Inflammatory macrophage treated with lipopolysaccharide for 1 hour (primary cell): ENCODE measurements at regions not wholly inside any gene's neighbourhood (a gene's known extent, or its start where the extent isn't known, plus 50 kb on each side); places are given as distances from the start of the nearest gene placed in this dataset.

Source experiments
- DNase-seq, 2 donors: peaks; one replicate each; pipeline ENCODE4 v3.0.0-alpha.2; 2020 to 2022

DNA sequence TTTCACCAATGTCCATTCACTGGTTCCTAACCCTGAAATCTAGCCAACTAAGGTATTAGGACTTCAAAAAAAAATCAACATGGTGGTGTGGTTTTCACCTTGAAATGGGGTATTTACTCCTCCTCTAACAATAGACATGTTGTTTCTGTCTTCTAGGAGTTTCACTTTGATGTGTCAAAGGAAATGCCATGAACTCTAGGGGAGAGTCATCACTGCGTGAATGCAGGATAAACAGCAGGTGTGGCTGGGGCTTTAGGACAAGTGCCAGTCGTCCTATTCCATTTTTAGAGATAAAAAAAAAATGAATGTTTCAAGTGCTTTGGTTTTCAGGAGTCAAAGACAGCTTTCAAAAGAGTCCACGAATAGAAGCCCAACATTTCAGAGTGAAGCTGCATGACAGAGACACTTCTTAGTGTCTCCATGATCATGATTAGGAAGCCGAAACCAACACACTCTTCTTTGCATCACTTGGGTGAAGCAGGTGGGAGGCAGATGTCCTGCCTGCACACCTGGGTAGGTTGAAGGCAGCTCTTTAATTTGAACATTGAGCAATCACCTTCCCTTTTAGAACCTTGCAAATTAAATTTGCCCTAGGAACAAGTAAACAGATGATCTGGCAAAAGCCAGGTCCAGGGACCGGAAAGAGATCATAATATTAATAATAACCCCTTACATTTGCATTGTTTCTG, 328.5 kb upstream of the PRDM1 start:
- DNase-seq: no peak

DNA sequence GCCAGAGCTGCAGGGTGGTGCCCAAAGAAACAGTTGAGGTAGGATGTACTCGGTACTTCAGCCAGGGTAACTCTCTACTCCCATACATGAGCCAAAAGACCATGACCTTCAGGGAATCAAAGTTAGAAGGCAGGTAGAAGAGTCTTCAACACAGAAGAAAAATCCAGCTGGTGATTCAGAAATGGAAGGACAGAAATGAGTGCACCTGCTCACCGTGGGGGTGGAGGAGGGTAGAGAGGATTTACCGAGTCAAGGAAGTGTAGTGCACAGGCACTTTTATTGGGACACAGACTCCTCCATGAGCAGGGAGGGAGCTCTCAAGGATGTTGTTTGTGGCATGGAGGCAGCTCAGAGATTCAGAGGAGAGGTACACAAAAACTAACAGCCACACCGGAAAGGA, 330.3 kb upstream of the PRDM1 start:
- no peak for DNase-seq

DNA sequence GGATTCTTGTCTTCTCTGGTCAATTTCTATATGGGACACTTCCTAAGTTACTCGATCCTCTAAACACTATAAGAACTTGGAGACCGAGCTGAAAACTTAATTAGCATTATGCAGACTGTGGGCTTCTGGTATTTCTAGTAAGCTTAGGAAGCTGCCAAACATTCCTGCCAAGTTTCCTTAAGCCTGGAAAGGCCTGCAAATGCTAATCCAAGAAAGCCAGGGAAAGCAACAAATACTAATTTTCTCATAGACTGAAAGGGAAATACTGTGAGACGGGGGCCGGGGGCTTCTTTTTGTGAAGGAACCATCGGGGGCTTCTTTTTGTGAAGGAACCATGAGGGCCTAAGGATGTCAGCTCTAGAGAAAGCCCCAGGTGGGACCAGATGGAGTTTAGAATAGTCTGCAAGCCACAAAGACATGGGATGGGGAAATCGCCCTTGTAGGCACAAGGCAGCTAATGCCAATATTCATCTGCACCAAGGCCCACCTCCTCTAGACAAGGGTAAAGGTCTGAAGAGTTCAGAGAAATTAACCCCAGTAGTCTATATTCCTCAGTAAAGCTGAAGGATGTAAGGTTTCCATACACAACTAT, 332.4 kb upstream of the PRDM1 start:
- DNase-seq: no peak

- no peak for DNase-seq
Measured at GRCh38 chr6:105753207-105753606, 332.9 kb upstream of the PRDM1 start.

DNA sequence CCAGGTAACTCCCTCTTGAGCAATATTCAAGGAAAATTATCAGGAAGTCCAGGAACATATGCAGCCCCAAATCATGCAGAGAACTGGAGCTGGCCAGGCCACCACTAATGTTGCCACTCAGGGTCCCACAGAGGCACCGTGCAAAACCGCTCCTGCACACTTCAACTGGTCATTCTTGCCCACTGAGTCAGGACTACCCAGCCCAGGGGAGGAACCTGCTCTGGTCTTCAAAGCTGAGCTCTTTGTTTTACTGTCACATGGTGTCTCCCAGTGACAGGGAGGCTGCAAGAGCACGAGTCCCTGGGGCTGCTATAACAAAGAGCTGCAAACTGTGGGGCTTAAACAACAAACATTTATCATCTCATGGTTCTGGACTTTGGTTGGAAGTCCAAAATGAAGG, 336.0 kb upstream of the PRDM1 start:
- DNase-seq: no peak

- DNase-seq: peak; percentile 80 to 85
Measured at GRCh38 chr6:105748737-105749161, 337.4 kb upstream of the PRDM1 start.

DNA sequence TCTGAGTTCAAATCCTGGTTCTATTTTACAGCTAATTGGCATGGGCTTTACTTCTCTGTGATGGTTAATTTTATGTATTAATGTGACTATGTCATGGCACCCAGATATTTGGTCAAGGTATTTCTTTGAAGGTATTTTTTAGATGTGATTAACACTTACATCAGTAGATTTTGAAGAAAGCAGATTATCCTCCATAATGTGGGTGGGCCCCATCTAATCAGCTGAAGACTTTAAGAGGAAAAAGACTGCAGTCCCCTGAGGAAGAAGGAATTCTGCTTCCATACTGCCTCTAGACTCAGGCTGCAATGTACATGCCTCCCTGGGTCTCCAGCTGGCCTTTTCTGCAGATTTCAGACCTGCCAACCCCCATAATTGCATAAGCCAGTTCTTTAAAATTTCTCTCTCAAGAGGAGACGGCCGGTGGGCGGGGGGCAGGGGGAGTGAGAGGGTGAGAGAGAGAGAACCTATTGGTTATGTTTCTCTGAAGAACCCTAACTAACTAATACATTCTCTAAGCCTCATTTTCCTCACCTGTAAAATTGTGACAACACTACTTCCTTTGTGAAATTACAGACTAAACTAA, 338.2 kb upstream of the PRDM1 start:
- no peak for DNase-seq

GRCh38 chr6:105746509-105746908, 339.6 kb upstream of the PRDM1 start:
- DNase-seq: peak; percentile 18 to 33

- no peak for DNase-seq
Measured at GRCh38 chr6:105746130-105746505, 340.0 kb upstream of the PRDM1 start.

DNA sequence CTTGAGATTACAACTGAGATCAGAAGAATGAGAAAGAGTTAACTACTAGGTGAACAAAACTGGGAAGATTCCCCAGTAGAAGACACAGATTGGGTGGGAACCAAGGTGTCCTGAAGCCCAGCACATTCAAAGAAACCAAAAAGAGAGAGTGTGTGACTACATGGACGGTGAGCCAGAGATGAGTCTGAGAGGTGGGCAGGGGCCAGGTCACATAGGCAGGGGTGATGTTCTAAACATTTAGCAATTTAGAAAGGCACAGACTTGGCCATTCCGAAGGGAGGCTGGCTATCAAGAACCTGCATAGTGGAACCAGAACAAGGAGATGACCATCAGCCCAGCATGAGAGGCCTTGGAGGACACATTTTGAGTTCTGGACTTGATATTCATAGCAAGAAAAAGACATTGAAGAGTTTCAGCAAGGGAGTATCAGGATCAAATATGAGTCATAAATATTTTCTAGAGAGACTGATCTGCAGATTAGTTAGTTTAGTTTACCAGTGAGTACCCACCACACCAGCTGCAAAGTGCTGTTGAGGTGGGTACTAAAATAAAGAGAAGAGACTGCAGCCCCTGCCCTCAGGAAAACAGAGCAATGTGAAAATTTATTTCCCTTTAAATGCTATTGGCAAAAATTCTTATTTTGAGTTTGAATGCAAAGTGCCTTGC, 340.5 kb upstream of the PRDM1 start:
- DNase-seq: no peak

- DNase-seq: no peak
Measured at GRCh38 chr6:105744815-105745214, 341.3 kb upstream of the PRDM1 start.

GRCh38 chr6:105740946-105741645, 338.2 kb upstream of the PREP start:
- DNase-seq: no peak

DNA sequence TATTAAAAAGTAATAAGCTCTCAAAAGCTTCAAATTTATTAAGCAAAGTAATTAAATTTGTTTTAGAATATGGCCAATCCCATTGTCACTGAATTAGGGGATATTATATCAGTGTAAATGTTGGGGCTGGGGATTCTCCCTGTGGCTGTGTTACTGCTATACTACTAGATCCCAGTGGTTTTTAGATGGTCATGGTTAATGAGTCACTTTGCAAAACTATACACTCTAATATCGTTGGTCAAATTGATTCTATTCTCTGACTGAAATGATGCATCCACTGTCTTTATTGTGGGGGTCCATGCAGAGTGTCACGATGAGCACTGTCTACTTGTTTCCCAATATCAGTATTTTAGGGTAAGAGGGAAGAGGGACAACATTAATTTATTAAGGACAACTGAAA, 336.9 kb upstream of the PREP start:
- DNase-seq: no peak

DNA sequence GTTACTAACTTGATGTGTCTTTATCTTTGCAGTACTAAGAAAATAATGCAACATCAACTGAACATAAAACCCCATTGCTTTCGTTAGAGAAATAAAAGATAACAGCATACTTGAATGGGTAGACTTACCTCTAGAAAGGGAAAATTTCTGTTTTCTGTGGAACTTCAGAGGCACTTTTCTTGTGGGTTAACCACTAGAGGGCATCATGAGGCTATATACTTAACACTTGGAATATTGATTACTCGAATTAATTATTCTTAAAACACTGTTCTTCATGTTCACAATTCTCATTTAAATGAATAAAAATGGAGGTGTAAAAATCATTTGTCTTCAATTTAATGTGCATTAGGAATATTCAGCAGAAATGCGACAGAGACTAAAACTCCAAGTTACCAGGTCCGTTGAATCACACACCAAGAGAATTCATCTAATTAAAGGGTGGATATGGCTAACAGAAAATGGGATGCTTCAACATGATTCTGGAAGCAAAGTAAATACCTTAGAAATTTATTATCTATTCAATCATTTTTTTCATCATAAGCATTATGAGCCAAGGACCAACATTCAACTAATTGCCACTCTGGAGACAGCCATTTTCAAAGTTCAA, 330.8 kb upstream of the PREP start:
- DNase-seq: peak; percentile 25 to 72

DNA sequence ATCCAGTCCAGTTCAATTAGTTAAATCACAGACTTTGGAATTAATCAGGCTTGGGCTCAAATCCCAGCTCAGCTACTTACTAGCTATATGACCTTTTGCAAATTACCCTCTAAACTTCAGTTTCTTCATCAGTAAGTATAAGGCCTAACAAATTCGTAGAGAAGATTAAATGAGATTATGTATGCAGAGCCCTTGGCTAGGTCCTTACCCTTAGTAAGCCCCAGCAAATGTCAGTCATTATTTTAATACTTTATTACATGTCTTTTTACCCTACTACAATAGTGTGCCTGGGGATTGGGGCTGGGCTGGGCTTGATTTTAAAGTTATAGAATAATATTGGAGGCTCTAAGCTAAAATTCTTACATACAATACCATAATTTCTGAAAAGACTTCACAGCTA, 326.1 kb upstream of the PREP start:
- DNase-seq: no peak

DNA sequence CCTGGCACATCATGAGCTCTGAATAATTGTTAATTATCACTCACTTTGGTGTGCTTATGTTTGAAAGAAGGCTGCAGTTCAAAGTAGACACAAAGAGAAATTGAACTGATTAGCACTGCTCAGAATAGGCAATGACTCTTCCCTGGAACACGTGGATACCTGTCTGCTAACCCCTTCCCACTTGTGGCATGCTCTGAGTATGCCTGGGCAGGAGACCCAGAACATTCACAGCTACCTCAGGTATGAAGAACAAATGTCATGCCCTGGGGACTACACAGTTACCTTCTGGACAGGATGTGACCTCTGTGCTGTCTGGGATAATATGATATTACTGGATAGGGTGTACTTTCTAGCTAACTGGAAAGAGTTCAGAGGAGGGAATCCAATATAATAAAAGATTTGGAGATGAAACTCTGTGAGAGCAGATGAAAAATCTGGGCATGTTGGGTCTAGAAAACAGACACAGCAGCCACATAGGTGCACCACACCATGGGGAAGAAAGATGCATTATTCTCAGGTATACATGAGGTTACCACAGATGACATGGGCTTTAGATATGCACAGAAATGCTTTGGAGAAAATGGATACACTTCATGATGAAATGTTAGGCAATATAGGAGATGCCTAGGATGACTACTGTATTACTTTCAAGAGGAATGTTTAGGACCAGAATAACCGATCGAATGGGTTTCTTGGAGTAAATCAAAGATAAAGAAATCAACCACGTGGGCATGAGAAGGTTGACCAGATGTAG, 324.2 kb upstream of the PREP start:
- no peak for DNase-seq

DNA sequence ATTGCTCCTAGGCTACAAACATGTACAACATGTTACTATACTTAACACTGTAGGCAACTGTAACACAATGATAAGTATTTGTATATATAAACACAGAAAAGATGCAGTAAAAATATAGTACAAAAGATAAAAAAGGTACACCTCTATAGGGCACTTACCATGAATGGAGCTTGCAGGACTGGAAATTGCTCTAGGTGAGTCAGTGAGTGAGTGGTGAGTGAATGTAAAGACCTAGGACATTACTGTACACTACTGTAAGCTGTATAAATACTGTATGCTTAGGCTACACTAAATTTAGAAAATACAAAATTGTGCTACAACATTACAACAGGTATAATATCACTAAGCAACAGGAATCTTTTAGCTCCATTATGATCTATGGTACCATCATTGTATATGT, 312.0 kb upstream of the PREP start:
- no peak for DNase-seq

GRCh38 chr6:105713474-105714118, 310.7 kb upstream of the PREP start:
- DNase-seq: no peak

GRCh38 chr6:105711216-105711615, 308.3 kb upstream of the PREP start:
- no peak for DNase-seq

DNA sequence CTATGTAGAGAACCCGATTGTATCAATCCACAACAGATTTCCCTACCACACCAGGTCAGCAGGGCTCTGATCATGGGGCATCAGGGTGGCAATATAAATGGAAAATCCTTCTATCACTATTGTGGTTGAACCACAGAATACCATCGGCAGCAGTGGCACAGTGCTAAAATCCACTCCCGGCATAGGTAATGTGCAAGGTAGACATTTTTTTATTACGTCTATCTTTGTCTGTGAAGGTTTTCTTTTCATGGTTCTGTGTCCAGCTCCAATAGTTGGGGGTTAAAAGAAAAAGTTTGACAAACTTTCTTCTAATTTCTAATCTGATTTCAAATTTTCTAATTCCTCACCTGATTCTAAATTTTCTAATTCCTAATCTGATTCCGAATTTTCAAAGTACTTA, 302.7 kb upstream of the PREP start:
- DNase-seq: no peak

- DNase-seq: peak; percentile 15 to 49
Measured at GRCh38 chr6:105695461-105695860, 292.6 kb upstream of the PREP start.
